H9 (cell line): ENCODE measurements at regions not wholly inside any gene's neighbourhood (a gene's known extent, or its start where the extent isn't known, plus 50 kb on each side); places are given as distances from the start of the nearest gene placed in this dataset.

ENCODE experiments used
- DNase-seq: peaks from one replicate; pipeline ENCODE4 v3.0.0-alpha.2; 2017
- H2AFZ ChIP-seq: one replicate; pipeline ENCODE4 v1.6.1; 2013; ENCODE audit warnings: mild to moderate bottlenecking, low read length, control low read depth, moderate library complexity
- H2AK5ac ChIP-seq: 2 replicates; pipeline ENCODE4 v1.6.1; 2013; ENCODE audit warnings: low read length, control low read depth, mixed read lengths; ENCODE audit not compliant: insufficient read length
- H2BK120ac ChIP-seq: one replicate; pipeline ENCODE4 v1.6.1; 2013; ENCODE audit warnings: low read depth, mild to moderate bottlenecking, low read length, control low read depth, inconsistent platforms; ENCODE audit not compliant: poor library complexity, severe bottlenecking
- H2BK12ac ChIP-seq: 2 replicates; pipeline ENCODE4 v1.6.1; 2013; ENCODE audit warnings: low read length, control low read depth, mixed read lengths, low read depth; ENCODE audit not compliant: insufficient read length
- H2BK15ac ChIP-seq: 2 replicates; pipeline ENCODE4 v1.6.1; 2013; ENCODE audit warnings: low read depth, low read length, control low read depth
- H2BK20ac ChIP-seq: one replicate; pipeline ENCODE4 v1.6.1; 2013; ENCODE audit warnings: low read depth, mild to moderate bottlenecking, low read length, control low read depth, inconsistent platforms; ENCODE audit not compliant: poor library complexity, severe bottlenecking
- H2BK5ac ChIP-seq: 2 replicates; pipeline ENCODE4 v1.6.1; 2013; ENCODE audit warnings: low read length, control low read depth, mixed read lengths; ENCODE audit not compliant: insufficient read length
- H3K14ac ChIP-seq: 2 replicates; pipeline ENCODE4 v1.6.1; 2013; ENCODE audit warnings: low read length, control low read depth; ENCODE audit not compliant: insufficient read depth
- H3K18ac ChIP-seq: 2 replicates; pipeline ENCODE4 v1.6.1; 2013; ENCODE audit warnings: low read depth, mild to moderate bottlenecking, mixed read lengths, low read length, control low read depth; ENCODE audit not compliant: insufficient read length
- H3K23ac ChIP-seq: 2 replicates; pipeline ENCODE4 v1.6.1; 2013; ENCODE audit warnings: low read length, control low read depth, mixed read lengths, low read depth; ENCODE audit not compliant: insufficient read length
- H3K23me2 ChIP-seq: 2 replicates; pipeline ENCODE4 v1.6.1; 2013; ENCODE audit warnings: low read depth, mild to moderate bottlenecking, mixed read lengths, low read length, control low read depth; ENCODE audit not compliant: insufficient read length, poor library complexity, severe bottlenecking
- H3K27ac ChIP-seq: 2 replicates; pipeline ENCODE4 v1.5.1; 2013; ENCODE audit warnings: low read length, control low read depth, mixed read lengths, low read depth; ENCODE audit not compliant: insufficient read length
- H3K27me3 ChIP-seq: 2 replicates; pipeline ENCODE4 v1.6.1; 2013; ENCODE audit warnings: low read length, control low read depth, inconsistent platforms; ENCODE audit not compliant: insufficient read depth
- H3K4ac ChIP-seq: 2 replicates; pipeline ENCODE4 v1.6.1; 2013; ENCODE audit warnings: low read depth, mild to moderate bottlenecking, control low read depth, inconsistent platforms, low read length, moderate library complexity
- H3K4me1 ChIP-seq: 2 replicates; pipeline ENCODE4 v1.6.1; 2013; ENCODE audit warnings: low read length, control low read depth, inconsistent platforms; ENCODE audit not compliant: insufficient read depth
- H3K4me2 ChIP-seq: 2 replicates; pipeline ENCODE4 v1.6.1; 2013; ENCODE audit warnings: low read length, control low read depth, mixed read lengths; ENCODE audit not compliant: insufficient read length, insufficient read depth
- H3K56ac ChIP-seq: 2 replicates; pipeline ENCODE4 v1.6.1; 2013; ENCODE audit warnings: low read depth, mild to moderate bottlenecking, mixed read lengths, low read length, control low read depth; ENCODE audit not compliant: insufficient read length
- H3K79me1 ChIP-seq: 2 replicates; pipeline ENCODE4 v1.6.1; 2013; ENCODE audit warnings: low read depth, mild to moderate bottlenecking, moderate library complexity, low read length, control low read depth, inconsistent platforms; ENCODE audit not compliant: insufficient read depth, poor library complexity, severe bottlenecking
- H3K79me2 ChIP-seq: 2 replicates; pipeline ENCODE4 v1.6.1; 2013; ENCODE audit warnings: low read length, control low read depth, inconsistent platforms; ENCODE audit not compliant: insufficient read depth
- H3K9ac ChIP-seq: 2 replicates; pipeline ENCODE4 v1.6.1; 2013; ENCODE audit warnings: low read length, control low read depth, mixed read lengths; ENCODE audit not compliant: insufficient read length; ENCODE audit errors: extremely low read depth
- H3K9me3 ChIP-seq: one replicate; pipeline ENCODE4 v1.6.1; 2013; ENCODE audit warnings: low read depth, low read length, inconsistent platforms; ENCODE audit not compliant: control insufficient read depth
- H3T11ph ChIP-seq: one replicate; pipeline ENCODE4 v1.6.1; 2013; ENCODE audit warnings: mild to moderate bottlenecking, low read length, control low read depth, inconsistent platforms
- H4K20me1 ChIP-seq: one replicate; pipeline ENCODE4 v1.6.1; 2013; ENCODE audit not compliant: control insufficient read depth, insufficient read length, insufficient read depth
- H4K5ac ChIP-seq: 2 replicates; pipeline ENCODE4 v1.6.1; 2013; ENCODE audit warnings: low read depth, mild to moderate bottlenecking, mixed read lengths, low read length, control low read depth; ENCODE audit not compliant: insufficient read length
- H4K8ac ChIP-seq: replicated peaks from 2 replicates; pipeline ENCODE4 v1.6.1; 2013; ENCODE audit warnings: low read length, control low read depth, mixed read lengths, low read depth; ENCODE audit not compliant: insufficient read length
- H4K91ac ChIP-seq: 2 replicates; pipeline ENCODE4 v1.6.1; 2013; ENCODE audit warnings: low read depth, mild to moderate bottlenecking, moderate library complexity, mixed read lengths, low read length, control low read depth; ENCODE audit not compliant: insufficient read length
- H3K27ac Mint-ChIP-seq, 3 experiments: 2 replicates in 2 of 3; 3 replicates in 1 of 3; pipeline ENCODE4 v1.8.0; 2020 to 2021; ENCODE audit warnings: mixed read lengths in 3 of 3, mild to moderate bottlenecking in 1 of 3, moderate library complexity in 1 of 3
- H3K27me3 Mint-ChIP-seq: 2 replicates; pipeline ENCODE4 v1.8.0; 2021; ENCODE audit warnings: low read depth, mild to moderate bottlenecking, moderate library complexity, mixed read lengths
- H3K36me3 Mint-ChIP-seq, 3 experiments: 2 replicates in 2 of 3; 3 replicates in 1 of 3; pipeline ENCODE4 v1.8.0; 2020 to 2021; ENCODE audit warnings: low read depth in 3 of 3, mixed read lengths in 3 of 3; ENCODE audit not compliant: insufficient read depth in 1 of 3
- H3K4me1 Mint-ChIP-seq, 2 experiments: 2 replicates each; pipeline ENCODE4 v1.8.0; 2020; ENCODE audit warnings: mixed read lengths in 2 of 2
- H3K4me3 Mint-ChIP-seq, 2 experiments: 2 replicates in 1 of 2; 3 replicates in 1 of 2; pipeline ENCODE4 v1.8.0; 2020 to 2021; ENCODE audit warnings: mild to moderate bottlenecking in 2 of 2, mixed read lengths in 2 of 2, moderate library complexity in 1 of 2
- H3K9me3 Mint-ChIP-seq, 2 experiments: 2 replicates in 1 of 2; 3 replicates in 1 of 2; pipeline ENCODE4 v1.8.0; 2020; ENCODE audit warnings: mild to moderate bottlenecking in 2 of 2, mixed read lengths in 2 of 2, moderate library complexity in 1 of 2
- WGBS: extraction: QIAGEN DNeasy Blood & Tissue Kit; methylation state at CpG from one replicate; pipeline ENCODE4 v1.1.7; 2013; ENCODE audit warnings: missing lambda C conversion rate, low lambda C conversion rate, mixed read lengths; ENCODE audit not compliant: insufficient read length; ENCODE audit errors: extremely low coverage; 5-methylcytosine and 5-hydroxymethylcytosine counted together
- TF ChIP-seq, protein P1 (sequence below): fragments of 200-600 bp; sonication (generic); conservative IDR thresholded peaks from 3 replicates; pipeline ENCODE4 v1.8.0; 2021; ENCODE audit warnings: antibody characterized with exemption, mild to moderate bottlenecking

DNA sequence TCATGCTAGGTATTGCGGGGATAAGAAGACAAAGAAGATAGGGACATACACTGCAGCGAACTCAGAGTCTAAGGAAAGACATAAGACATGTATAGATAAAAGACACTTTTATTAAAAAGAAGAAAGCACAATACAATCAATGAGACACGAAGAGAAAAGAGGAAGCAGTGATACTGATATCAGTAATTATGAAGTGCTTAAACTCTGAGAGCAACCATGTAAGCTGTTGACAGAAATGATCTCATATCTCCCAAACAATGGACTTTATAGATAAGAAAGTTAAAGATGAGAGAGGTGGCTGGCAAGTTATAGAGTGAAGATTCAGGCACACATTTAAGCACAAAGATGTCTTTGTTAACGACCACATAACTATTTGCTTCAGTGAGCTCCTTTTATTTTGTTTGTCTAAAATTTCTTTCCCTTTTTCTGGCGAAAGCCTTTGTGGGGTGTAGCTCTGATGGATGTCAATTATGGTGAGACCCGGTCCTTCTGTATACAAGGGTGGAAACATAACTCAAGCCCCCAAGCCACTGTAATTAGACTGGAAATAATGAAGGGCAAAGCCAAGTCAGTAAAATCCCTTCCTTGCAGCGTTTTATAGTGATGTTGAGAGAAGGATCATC, 818.0 kb upstream of the SLC10A2 start:
- H3K4me3 Mint-ChIP-seq = no peak overlapping the region
- no CpG with 5 or more reads among the region's 7 CpGs for WGBS
- Histone ChIP-seq H3K23me2 (no peaks in the 10 kb centered on the region), H2BK15ac (no peak overlapping the region), H3K9ac (no peak overlapping the region), H2BK12ac (no peak overlapping the region), H3K14ac (no peak overlapping the region), H3K4me1 (no peaks in the 10 kb centered on the region), H3K9me3 (no peaks in the 10 kb centered on the region), H2BK20ac (no peak overlapping the region), H3K23ac (no peak overlapping the region), H2BK5ac (no peak overlapping the region), H2AK5ac (no peak overlapping the region), H3K27me3 (no peaks in the 10 kb centered on the region), H3K27ac (no peak overlapping the region), H3K4me2 (no peak overlapping the region), H3K4ac (no peak overlapping the region), H3K79me1 (no peaks in the 10 kb centered on the region), H2BK120ac (no peak overlapping the region), H4K91ac (no peak overlapping the region), H2AFZ (no peak overlapping the region), H3T11ph (no peak overlapping the region), H3K18ac (no peak overlapping the region), H4K5ac (no peak overlapping the region), H4K8ac (no peak overlapping the region), H4K20me1 (no peaks in the 10 kb centered on the region), H3K56ac (no peak overlapping the region), H3K79me2 (no peaks in the 10 kb centered on the region)
- H3K36me3 Mint-ChIP-seq = no peaks in the 10 kb centered on the region
- no peak for DNase-seq
- H3K9me3 Mint-ChIP-seq = no peaks in the 10 kb centered on the region
- H3K27ac Mint-ChIP-seq = no peak overlapping the region
- TF ChIP-seq, protein P1, sequence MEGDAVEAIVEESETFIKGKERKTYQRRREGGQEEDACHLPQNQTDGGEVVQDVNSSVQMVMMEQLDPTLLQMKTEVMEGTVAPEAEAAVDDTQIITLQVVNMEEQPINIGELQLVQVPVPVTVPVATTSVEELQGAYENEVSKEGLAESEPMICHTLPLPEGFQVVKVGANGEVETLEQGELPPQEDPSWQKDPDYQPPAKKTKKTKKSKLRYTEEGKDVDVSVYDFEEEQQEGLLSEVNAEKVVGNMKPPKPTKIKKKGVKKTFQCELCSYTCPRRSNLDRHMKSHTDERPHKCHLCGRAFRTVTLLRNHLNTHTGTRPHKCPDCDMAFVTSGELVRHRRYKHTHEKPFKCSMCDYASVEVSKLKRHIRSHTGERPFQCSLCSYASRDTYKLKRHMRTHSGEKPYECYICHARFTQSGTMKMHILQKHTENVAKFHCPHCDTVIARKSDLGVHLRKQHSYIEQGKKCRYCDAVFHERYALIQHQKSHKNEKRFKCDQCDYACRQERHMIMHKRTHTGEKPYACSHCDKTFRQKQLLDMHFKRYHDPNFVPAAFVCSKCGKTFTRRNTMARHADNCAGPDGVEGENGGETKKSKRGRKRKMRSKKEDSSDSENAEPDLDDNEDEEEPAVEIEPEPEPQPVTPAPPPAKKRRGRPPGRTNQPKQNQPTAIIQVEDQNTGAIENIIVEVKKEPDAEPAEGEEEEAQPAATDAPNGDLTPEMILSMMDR = no peak
- peaks cover 2 to 5% of the 10 kb centered on the region in 2 experiments; a peak in 2 of 4 replicates for H3K4me1 Mint-ChIP-seq
- no peaks in the 10 kb centered on the region for H3K27me3 Mint-ChIP-seq
